HG02973 (cell line): ENCODE measurements at regions not wholly inside any gene's neighbourhood (a gene's known extent, or its start where the extent isn't known, plus 50 kb on each side); places are given as distances from the start of the nearest gene placed in this dataset.

Experiments
- ATAC-seq: cut with Tn5 transposase; IDR thresholded peaks from one replicate; pipeline ENCODE4 v1.9.1; 2021; ENCODE audit warnings: moderate library complexity; ENCODE audit not compliant: unreplicated experiment

DNA sequence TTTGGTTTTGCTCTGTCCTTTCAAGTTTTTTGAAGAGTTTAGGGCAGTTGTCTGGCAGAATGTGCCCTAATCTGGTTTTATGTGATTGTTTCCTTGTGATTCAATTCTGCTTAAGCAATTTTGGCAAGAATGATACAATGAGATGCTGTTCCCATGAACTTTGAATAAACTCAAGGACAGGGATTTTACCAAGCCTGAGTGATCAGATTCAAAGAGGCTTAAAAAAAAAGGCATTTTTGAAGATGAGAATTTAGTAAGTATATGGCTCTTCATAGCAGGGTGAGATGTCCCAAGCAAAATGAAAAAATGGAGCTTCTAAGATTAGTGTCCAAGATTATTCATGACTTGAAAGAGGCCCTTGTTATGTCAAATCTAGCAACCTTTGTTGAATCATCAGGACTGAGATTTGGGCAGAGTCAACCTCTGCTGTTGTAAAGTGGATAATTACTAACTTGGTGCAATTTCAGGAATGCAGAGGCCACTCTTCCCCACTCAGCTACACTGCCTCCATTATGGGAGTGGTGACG, 180.6 kb upstream of the NUDT4 start:
- no peak for ATAC-seq

DNA sequence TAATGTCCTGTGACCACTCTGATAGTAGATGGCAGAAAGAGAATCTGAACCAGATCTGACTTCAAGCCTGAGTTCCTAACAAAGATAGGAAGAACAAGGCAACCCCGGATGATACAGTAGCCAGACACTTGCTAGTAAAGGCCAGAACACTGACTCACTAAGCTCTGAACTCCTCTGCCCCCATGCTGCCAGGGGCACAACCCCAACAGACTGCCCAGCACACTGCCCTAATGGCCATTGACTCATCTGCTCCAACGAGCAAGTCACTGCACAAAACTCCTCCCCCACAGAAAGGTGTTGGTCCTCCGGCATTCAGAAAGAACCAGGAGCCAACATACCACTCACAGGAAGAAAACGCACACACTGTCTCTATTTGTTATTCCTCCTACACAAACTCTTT, 179.6 kb upstream of the NUDT4 start:
- ATAC-seq = no peak

DNA sequence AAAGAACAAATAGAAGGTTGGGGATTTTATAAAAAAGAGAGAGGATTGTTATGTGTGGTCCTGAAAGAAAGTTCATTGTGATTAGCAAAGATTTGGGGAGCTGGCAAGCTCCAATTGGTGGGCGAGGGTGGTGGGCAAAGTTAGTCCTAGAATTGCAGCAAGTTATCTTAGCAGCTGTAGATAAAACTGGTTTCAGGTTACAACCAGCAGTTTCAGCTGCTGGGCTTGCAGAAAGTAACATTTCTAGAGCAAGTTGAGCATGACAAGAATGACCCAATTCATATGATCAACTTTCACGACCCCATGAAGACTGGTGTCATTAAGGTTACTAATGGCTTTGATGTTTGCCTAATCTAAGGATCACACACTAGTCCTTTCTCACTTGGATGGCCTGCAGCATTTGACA, 177.9 kb upstream of the NUDT4 start:
- no peak for ATAC-seq

DNA sequence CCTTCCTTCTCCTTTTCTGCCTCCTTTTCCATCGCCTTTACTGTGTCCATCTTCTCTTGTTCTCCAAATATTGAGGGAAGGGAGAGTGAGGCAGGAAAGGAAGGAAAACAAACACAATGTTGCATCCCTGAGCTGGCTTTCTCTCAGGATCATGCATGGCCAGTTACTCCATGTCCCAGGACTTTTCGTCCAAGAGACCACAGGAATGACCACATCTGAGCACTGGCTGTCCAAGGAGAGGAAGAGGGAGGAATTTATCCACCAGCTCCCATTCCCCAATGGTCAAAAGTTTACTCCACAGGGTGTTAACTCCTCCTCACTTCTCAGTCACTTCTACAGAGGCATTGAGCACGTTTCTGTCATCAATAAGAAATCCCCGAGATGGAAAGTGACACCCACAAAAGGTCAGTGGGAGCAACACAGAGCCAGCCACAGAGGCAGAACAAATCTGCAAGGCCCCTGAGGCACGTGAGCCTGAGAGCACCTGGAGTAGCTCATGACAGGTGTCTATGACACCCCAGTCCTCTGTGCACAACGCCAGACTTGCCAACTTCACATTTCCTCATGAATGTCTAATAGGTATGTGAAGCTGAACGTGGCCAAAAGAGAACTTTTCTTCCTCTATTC, 177.3 kb upstream of the NUDT4 start:
- no peak for ATAC-seq

DNA sequence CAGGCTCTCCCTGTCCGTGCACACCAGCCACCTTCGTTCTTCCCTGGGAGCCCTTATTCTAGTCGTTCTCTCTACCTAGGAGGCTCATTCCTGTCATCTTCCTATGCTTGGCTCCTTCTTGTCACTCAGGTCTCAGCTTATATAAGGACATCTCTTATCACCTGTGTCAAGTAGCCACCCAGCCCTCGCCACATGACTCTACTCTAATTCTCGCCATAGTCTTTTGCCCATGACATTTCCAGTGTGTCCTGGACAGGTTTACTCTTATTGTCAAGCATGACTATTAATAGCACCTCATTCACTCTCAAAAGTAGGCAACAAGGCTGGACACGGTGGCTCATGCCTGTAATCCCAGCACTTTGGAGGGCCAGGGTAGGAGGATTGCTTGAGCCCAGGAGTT, 175.7 kb upstream of the NUDT4 start:
- ATAC-seq = no peak

DNA sequence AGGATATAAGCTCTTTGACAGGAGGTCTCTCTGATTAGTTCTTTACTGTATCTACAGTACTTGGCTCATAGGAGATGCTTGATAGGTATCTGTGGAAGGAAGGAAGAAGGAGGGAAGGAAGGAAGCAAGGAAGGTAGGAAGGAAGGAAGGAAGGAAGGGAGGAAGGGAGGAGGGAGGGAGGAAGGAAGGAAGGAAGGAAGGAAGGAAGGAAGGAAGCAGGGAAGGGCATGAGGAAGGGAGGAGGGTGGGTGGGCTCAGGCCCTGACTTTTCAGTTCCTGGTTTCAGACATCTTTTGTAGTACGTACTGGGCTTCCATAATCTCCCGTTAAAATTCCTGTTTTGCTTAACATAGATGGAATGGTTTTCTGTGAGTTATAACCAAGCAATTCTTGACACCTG, 175.0 kb upstream of the NUDT4 start:
- no peak for ATAC-seq

DNA sequence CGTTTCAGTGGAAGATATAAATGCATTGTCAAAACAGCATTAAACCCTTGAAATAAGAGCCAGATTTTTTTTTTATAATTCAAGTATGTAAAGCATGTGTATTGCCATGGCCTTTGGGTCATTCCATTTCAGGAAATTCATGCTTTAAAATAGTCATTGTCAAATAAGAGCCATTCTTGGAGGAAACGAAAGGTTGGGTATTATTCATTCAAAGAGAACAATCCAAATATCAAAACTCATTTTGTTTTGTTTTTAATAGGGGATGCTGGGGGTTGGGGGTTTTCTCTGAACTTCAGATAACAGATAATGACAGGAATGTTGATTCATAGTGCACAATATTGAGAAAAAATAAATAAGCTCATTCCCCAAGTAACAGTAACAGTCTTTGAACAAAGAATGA, 174.4 kb upstream of the NUDT4 start:
- no peak for ATAC-seq

DNA sequence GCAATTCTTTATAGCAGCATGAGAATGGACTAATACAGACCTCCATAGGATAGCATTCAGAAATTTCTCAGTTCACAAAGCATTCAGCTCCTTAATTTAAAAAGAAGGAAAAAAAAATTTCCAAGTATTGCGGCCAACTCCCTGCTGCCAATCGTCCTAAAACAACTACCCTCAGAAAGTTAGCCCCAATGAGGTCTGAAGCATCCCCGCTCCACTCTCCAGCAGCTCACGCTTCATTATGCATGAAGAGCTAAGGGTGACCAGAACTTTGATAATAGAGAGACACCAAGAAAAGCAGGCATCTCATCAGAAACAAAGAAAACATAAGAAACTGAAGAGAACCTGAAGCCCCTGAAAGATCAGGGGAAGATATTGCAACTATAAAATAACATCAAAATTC, 172.8 kb upstream of the NUDT4 start:
- no peak for ATAC-seq

DNA sequence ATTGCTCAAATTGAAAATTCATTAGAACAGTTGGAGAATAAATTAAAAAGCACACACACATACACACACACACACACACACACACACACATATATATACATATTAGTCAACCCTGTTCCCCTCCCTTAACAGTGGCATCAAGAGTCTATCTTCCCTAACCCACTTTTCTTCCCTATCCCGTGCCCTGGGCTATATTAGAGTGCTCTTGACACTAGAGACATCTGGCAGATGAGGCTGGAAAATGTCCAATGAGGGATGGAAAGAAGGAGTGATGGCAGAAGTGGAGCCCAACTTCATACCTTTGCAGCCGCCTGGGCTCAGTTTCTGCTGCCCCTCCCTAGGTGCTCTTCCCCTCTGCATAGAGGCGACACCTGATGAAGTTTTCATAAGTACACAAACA, 172.4 kb upstream of the NUDT4 start:
- ATAC-seq = no peak

DNA sequence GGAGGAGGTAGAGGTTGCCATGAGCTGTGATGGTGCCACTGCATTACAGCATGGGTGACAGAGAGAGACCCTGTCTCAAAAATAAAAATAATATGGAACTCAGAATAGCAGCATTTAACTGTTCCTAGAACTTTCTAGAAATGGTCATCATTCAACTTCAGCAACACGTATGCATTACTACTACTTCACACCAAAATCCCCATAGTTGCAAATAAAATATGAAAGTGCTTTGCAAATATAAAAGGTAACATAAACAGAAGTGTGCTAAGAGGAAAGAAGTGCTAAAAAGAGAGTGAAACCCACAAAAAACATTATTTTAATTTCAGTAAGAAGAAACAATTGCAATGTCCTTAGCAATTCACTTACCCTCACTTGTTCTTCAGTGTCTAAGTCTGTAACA, 169.7 kb upstream of the NUDT4 start:
- ATAC-seq = no peak

DNA sequence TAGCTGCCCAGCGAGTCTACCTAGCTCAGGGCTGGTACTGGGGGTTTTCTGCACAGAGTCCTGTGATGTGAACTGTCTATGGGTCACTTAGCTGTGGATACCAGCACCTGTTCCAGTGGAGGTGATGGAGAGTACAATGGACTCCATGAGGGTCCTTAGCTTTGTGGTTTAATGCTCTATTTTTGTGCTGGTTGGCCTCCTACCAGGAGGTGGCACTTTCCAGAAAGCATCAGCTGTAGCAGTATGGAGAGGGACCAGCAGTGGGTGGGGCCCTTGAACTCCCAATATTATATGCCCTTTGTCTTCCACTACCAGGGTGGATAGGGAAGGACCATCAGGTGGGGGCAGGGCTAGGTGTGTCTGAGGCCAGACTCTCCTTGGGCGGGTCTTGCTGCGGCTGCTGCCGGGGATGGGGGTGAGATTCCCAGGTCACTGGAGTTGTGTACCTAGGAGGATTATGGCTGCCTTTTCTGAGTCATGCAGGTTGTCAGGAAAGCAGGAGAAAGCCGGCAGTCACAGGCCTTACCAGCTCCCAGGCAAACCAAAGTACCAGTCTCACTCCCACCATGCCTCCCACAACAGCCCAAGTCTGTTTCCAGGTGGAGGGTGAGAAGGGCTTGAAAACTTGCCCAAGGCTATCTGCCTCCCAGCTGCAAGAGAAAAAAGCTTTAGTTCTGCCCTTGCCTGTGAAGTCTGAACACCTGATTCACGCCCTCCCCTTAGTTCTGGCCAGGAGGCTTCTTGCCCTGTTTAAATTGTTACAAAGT, 163.0 kb upstream of the NUDT4 start:
- ATAC-seq = no peak

DNA sequence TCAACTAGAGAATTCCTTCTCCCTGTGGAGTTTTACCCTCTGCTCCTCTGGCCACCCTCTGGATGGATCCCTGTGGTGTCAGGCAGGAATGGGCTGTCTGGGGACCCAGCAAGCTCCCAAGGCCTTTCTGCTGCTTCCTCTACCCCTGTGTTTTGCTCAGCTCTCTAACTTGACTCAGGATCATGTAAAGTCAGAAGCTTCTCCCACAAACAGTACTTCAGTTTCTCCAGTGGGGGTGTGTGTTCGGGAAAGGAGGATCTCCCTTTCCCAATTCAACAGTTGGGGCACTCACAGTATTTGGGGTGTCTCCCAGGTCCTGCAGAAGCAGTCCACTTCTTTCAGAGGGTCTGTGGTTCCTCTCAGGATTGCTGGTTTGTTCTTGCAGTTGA, 162.4 kb upstream of the NUDT4 start:
- ATAC-seq = no peak

DNA sequence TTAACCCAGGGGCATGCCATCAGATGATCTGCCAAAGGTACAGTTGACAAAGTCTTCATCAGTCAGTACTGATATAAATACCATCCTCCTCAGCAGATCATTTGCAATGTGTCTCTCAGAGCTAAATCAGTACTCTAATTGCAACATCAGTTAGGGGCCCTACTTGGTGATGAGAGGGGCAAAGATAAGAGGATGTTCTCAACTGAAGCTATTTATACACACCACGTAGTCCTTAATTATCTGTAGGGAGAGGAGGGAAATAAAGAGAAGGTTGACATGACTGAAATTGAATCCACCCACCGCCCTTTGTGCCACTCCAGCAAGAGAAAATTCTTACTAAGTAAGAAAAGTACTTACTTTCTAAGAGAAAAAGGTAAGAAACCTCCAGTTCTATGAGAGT, 157.8 kb upstream of the NUDT4 start:
- no peak for ATAC-seq

DNA sequence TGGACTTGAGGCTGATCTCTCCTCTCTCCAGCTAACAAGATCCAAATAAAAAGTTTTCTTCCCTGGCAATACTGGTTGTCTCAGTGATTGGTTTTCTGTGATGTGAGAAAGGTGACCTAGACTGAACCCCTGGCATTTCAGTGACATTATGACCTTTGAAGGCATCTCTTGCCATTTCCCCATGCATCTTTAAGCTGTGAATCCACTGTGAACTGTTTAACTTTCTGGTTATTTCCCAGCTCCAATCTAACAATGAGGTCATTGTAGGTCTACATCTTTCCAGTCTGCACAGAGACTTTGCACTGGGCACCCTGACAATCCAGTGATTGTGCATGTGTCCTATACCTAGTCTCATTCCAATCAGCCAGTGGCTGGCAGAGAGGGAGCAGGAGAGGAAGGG, 155.9 kb upstream of the NUDT4 start:
- no peak for ATAC-seq

DNA sequence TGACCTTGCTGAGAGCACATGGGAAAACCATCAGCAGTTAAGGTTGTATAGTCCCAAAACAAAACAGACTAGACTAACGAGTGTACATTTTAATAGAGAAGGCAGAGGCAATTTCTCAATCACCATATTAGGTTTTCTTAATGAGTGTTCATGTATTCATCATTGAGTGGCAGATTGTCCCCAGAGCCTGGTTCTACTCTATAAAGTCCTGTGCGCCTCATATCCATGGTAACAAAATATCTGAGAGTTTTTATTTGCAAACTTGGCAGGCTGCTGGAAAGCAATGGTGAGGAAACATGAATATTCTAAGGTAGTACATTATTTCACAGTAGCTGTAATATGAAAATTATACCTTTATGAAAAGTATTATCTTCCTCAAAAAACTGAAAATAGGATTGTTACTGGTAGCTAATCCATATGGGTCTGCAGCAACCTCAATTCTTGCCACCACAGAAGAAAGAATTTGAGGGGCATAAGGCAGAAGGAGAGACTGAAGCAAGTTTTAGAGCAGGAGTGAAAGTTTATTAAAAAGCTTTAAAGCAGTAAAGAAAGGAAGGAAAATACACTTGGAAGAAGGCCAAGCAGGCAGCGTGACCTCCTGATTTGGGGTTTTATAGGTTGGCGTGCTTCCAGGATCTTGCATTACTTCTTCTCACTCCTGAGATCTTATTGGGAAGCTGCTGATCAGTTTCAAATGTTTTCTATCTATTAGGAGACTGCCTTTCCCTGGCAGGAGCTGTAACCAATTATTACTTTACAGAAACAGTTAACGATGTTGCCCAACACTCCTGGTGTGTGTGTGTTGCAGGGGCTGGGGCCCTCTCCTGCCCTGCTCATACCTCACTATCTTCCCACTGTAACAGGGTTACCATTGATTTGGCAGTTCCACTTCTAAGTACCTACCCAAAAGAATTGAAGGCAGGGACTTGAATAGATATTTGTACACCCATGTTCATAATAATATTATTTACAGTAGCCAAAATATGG, 154.0 kb upstream of the NUDT4 start:
- no peak for ATAC-seq

DNA sequence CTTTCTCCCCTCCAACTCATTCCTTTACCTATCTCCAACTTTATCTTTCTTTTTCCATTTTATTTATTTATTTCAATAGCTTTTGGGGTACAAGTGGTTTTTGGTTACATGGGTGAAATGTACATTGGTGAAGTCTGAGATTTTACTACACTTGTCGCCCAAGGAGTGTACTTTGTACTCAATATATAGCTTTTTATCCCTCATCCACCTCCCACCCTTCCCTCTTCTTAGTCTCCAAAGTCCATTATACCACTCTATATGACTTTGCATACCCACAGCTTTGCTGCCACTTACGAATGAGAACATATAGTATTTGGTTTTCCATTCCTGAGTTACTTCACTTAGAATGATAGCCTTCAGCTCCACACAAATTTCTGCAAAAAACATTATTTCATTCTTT, 152.6 kb upstream of the NUDT4 start:
- no peak for ATAC-seq

DNA sequence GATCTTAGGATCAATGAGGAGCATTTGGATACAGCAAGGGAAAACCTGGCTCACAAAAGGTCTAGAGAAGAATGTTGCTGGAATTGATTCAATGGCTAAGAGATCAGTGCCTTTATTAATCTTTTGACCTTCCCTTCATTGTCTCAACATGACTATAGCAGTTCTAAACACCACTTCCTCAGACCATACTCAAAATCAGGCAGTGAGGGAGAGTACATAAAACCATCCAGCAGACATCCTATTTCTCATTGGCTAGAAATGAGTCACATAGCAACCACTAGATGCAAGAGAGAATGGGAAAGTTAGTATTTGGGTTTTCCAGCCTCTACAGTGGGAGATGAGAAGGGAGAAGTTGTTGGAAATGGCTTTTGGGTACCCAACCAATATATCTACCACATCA, 151.4 kb upstream of the NUDT4 start:
- no peak for ATAC-seq

DNA sequence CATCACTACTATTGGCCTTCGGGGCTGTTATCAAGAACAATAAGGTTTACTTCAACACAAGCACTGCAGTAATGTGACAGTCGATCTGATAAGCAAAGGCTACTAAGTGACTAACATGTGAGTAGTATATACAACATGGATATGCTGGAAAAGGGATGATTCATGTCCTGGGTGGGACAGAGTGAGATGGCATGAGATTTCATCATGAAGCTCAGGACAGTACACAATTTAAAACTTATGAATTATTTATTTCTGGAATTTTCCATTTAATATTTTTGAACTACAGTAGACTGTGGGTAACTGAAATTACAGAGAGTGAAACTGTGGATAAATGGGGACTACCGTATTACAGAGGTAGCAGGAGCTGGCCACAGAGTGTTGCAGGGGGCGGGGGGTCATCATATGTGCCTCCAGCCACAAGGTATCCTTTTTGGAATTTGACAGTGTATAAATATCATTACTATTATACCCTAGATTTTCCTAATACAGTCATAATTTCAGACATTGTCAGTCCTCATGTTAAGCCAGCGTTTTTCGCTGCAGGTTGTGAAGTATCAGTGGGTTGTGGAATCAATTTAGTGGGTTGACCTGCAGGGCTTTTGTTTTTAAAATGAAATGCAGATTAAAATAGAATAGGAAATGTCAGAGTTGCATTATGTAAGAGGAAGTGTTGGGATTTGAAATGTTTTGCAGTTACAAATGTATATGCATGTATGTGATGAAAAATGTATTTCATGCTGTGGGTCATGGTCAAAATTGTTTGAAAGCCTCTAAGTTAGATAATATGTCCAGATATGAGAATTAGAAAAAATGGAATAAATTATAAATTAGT, 148.0 kb upstream of the NUDT4 start:
- ATAC-seq = no peak

DNA sequence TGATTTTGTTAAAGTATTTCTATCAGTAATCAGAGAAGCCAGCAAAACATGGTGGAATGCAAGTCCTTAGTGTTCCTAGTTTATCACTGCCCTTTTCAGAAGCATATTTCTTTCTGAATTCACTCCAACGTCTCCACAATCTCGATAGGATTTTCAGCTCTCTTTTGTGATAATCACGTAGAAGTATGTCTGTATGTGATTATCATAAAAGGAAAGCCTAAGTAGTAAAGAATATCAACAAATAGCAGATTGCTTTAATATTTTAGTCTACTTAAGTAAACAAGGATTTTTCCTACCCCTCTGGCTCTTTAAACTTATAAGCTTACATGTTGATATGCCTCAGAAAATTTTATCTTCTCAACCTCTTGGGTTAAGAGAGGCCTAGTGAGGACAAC, 147.4 kb upstream of the NUDT4 start:
- no peak for ATAC-seq

DNA sequence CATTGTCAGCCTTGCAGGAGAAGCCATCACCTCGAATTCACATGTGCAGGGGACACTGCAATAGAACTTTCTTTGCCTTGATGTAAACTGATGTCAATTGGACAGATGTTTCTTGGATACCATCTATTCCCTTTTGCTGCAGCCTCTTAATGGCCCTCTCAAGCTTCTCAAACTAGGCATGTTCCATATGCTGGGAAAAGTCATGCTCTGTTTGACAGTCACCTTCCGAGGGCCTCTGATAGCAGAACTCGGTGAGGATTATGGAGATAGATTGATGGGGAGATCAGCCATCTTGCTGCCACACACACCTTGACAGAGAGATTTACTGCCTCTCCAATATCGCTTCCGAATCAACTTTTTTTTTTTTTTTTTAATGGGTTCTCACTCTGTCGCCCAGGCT, 145.8 kb upstream of the NUDT4 start:
- ATAC-seq = no peak

DNA sequence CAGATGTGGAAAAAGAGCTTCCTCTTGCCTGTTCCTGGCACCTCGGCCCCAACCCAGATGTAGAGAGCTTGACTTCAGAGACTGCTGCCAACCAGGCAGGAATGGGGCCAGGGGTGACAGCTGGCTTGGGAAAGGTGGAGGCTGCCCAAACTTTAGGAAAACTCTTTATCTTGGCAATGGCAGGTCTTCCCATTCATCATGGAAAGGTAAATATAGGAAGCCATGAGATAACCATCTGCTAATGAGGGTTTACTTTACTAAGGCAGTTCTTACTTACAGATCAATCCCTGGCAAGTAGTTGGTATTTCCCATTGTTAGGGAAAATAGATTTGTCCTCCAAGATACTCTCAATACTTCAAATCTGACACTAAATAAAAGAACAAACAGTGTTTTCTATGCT, 143.1 kb upstream of the NUDT4 start:
- no peak for ATAC-seq
